ENCODE measurements at regions not wholly inside any gene's neighbourhood (a gene's known extent, or its start where the extent isn't known, plus 50 kb on each side); places are given as distances from the start of the nearest gene placed in this dataset.
"Not testable (repeated sequence)": the region's sequence is repeated elsewhere in the genome, so short reads cannot be mapped to it uniquely, and the experiment has no call there.

DNA sequence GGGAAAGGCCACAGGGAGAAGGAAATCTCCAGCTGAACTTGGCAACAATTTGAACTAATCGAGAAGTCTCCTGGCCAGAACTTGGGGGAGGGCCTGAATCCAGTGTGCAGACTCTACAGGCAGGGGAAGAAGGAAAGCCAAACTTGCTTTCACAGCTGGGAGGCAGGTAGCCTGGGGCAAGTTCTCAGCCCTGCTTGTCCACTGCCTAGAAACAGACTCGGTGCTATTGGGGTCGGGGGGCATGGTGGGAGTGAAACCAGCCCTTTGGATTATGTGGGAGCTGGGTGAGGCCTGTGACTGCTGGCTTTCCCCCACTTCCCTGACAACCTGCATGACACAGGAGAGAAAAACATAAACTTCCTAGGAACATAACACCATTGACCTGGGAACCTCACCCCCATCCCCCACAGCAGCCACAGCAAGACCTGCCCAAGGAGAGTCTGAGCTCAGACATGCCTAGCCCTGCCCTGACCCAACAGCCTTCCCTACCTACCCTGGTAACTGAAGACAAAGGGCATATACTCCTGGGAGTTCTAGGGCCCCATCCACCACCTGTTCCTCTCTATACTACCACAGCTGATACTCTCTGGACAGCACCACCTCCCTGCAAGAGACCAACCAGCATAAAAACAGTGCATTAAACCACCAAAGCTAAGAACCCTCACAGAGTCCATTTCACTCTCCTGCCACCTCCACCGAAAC lies 103.7 kb upstream of the MNS1 start:
- intact Hi-C loops (cut with DNase I), result no loop called here
- no peaks in the 10 kb centered on the region for H3K36me3 ChIP-seq (replicated peaks in 1 of 2; ENCODE audit: insufficient read depth in 1 of 2, low read depth in 2 of 2)
- no peaks in the 10 kb centered on the region for H3K27me3 ChIP-seq
- TF ChIP-seq POLR2A (IDR thresholded peaks at IDR 0.05) (no peak), CTCF (IDR thresholded peaks at IDR 0.05) (no peak)
- no peak for ATAC-seq
- H3K4me1 ChIP-seq, result no peaks in the 10 kb centered on the region
- no peak overlapping the region for H3K4me3 ChIP-seq
- WGBS, 2 donors, result 81 to 86% methylated on average over 4 of the region's 4 CpGs
- peaks cover 0 to 11% (median 0%) of the 10 kb centered on the region in 3 donors for H3K9me3 ChIP-seq
- no peak for DNase-seq
- H3K27ac ChIP-seq, result no peak overlapping the region

DNA sequence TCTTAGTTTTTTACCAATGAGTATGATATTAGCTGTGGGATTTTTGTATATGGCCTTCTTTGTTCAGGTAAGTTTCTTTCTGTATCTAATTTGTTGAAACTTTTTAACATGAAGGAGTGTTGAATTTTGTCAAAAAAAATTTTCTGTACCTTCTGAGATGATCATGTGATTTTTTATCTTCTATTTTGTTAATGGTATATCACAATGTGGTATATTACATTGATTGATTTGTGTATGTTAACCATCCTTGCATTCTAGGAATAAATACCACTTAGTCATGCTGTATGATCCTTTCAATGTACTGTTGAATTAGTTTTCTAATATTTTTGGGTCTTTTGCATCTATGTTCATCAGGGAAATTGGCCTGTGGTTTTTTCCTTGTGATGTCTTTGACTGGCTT lies 92.5 kb upstream of the MNS1 start:
- DNase-seq (no peak), ATAC-seq (no peak)
- no peaks in the 10 kb centered on the region for H3K4me1 ChIP-seq
- H3K27ac ChIP-seq, result no peak overlapping the region
- intact Hi-C loops (cut with DNase I), result no loop called here
- H3K36me3 ChIP-seq (replicated peaks in 1 of 2; ENCODE audit: insufficient read depth in 1 of 2, low read depth in 2 of 2), result no peaks in the 10 kb centered on the region
- no peak overlapping the region for H3K4me3 ChIP-seq
- TF ChIP-seq POLR2A (IDR thresholded peaks at IDR 0.05) (no peak), CTCF (IDR thresholded peaks at IDR 0.05) (no peak)
- no peaks in the 10 kb centered on the region for H3K27me3 ChIP-seq
- H3K9me3 ChIP-seq, result peaks cover 0 to 2% (median 0%) of the 10 kb centered on the region in 3 donors

GRCh38 chr15:56553486-56553885 lies 88.5 kb upstream of the MNS1 start:
- Histone ChIP-seq H3K4me1 (no peaks in the 10 kb centered on the region), H3K27ac (no peak overlapping the region), H3K36me3 (replicated peaks in 1 of 2; ENCODE audit: insufficient read depth in 1 of 2, low read depth in 2 of 2) (no peaks in the 10 kb centered on the region), H3K27me3 (no peaks in the 10 kb centered on the region), H3K4me3 (no peak overlapping the region), H3K9me3 (peaks cover 0 to 2% (median 0%) of the 10 kb centered on the region in 3 donors)
- intact Hi-C loops (cut with DNase I), result no loop called here
- WGBS, 2 donors, result 56 to 68% methylated on average over 1 of the region's 1 CpG
- DNase-seq, result no peak
- TF ChIP-seq CTCF (IDR thresholded peaks at IDR 0.05) (no peak), POLR2A (IDR thresholded peaks at IDR 0.05) (no peak)
- no peak for ATAC-seq

- 61 to 62% methylated on average over 1 of the region's 1 CpG for WGBS, 2 donors
- intact Hi-C loops (cut with DNase I), result no loop called here
- no peak for TF ChIP-seq POLR2A (IDR thresholded peaks at IDR 0.05)
- no peak for ATAC-seq
- Histone ChIP-seq H3K4me3 (no peak overlapping the region), H3K27ac (no peak overlapping the region), H3K9me3 (peaks cover 0 to 2% (median 0%) of the 10 kb centered on the region in 3 donors), H3K4me1 (no peaks in the 10 kb centered on the region), H3K27me3 (no peaks in the 10 kb centered on the region), H3K36me3 (replicated peaks in 1 of 2; ENCODE audit: insufficient read depth in 1 of 2, low read depth in 2 of 2) (no peaks in the 10 kb centered on the region)
- no peak for DNase-seq
These were observed 87.7 kb upstream of the MNS1 start for GRCh38 chr15:56552659-56553058.

DNA sequence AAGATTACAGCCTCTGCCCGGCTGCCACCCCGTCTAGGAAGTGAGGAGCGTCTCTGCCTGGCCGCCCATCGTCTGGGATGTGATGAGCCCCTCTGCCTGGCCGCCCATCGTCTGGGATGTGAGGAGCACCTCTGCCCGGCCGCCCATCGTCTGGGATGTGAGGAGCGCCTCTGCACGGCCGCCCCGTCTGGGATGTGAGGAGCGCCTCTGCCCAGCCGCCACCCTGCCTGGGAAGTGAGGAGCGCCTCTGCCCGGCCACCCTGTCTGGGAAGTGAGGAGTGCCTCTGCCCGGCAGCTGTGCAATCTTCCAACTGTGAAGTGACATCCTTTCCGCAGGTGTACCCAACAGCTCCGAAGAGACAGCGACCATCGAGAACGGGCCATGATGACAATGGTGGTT lies 75.6 kb upstream of the MNS1 start:
- intact Hi-C loops (cut with DNase I); DNase-seq; H3K36me3 ChIP-seq (replicated peaks in 1 of 2; ENCODE audit: insufficient read depth in 1 of 2, low read depth in 2 of 2); ATAC-seq; H3K4me1 ChIP-seq; H3K4me3 ChIP-seq; H3K27me3 ChIP-seq; H3K27ac ChIP-seq; H3K9me3 ChIP-seq: not testable (repeated sequence)
- WGBS, 2 donors, result 81 to 93% methylated on average over 10 to 11 of the region's 24 CpGs

DNA sequence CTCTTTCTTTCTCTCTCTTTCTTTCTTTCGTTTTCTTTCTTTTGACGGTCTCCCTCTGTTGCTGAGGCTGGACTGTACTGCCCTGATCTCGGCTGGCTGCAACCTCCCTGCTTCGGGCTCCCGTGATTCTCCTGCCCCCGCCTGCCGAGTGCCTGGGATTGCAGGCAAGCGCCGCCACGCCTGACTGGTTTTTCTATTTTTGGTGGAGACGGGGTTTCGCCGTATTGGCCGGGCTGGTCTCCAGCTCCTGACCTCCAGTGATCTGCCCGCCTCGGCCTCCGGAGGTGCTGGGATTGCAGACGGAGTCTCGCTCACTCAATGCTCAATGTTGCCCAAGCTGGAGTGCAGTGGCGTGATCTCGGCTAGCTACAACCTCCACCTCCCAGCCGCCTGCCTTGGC lies 75.2 kb upstream of the MNS1 start:
- ATAC-seq; H3K27ac ChIP-seq; DNase-seq; H3K4me3 ChIP-seq; H3K36me3 ChIP-seq (replicated peaks in 1 of 2; ENCODE audit: insufficient read depth in 1 of 2, low read depth in 2 of 2); H3K4me1 ChIP-seq; H3K9me3 ChIP-seq; H3K27me3 ChIP-seq; intact Hi-C loops (cut with DNase I): not testable (repeated sequence)
- WGBS, 2 donors, result 92 to 93% methylated on average over 22 of the region's 22 CpGs

Measured in body of pancreas (tissue), 4 donors.